ENCODE measurements at regions not wholly inside any gene's neighbourhood (a gene's known extent, or its start where the extent isn't known, plus 50 kb on each side); places are given as distances from the start of the nearest gene placed in this dataset.

DNA sequence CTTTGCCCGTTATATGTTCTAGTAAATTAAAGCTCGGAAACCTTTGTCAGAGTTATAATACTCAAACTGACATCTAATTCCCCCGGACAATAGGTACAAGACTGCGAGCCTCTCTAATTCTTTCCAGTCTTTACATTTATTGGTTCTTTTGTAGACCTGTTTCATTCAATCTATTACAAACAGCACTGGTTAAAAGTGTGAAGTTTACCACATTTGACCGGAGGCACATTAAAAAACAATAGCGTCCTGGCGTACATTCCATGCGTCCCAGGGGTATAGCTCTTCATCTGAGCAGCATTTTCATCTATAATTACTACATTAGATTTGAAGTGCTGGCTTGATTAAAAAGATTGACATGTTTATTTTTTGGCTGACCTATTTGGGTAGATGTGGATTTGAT is 49.9 kb upstream of the TENM3 start:
- DNase-seq = no peak
- Mint-ChIP-seq H3K27ac (no peak overlapping the region), H3K4me1 (no peaks in the 10 kb centered on the region), H3K9me3 (peaks cover 0 to 16% (median 2%) of the 10 kb centered on the region in 6 donors), H3K36me3 (peaks cover 0 to 3% (median 0%) of the 10 kb centered on the region in 3 donors), H3K4me3 (no peak overlapping the region), H3K27me3 (ENCODE audit: low read depth in 3 of 3) (no peaks in the 10 kb centered on the region)

Data from immature natural killer cell (primary cell).